ENCODE measurements at regions not wholly inside any gene's neighbourhood (a gene's known extent, or its start where the extent isn't known, plus 50 kb on each side); places are given as distances from the start of the nearest gene placed in this dataset.
A peak's percentile ranks its signal among the peaks of the same experiment; 100 is the strongest.
"Not testable (repeated sequence)": the region's sequence is repeated elsewhere in the genome, so short reads cannot be mapped to it uniquely, and the experiment has no call there.

- TF ChIP-seq CTCF (conservative IDR thresholded peaks at IDR 0.05; ENCODE audit: control insufficient read depth, insufficient read depth, low read depth, low read length): no peak
- DNase-seq (ENCODE audit: low read depth): no peak
- no peak overlapping the region for H3K4me3 ChIP-seq (ENCODE audit: control insufficient read depth, low read depth, low read length)
Measured at GRCh38 chr15:69562564-69562963, 109.9 kb downstream of the RPLP1 start.

GRCh38 chr15:69565066-69565655, 112.5 kb downstream of the RPLP1 start:
- no peak for DNase-seq (ENCODE audit: low read depth)
- H3K4me3 ChIP-seq (ENCODE audit: control insufficient read depth, low read depth, low read length): no peak overlapping the region
- TF ChIP-seq CTCF (conservative IDR thresholded peaks at IDR 0.05; ENCODE audit: control insufficient read depth, insufficient read depth, low read depth, low read length): no peak

GRCh38 chr15:69567238-69567760, 114.7 kb downstream of the RPLP1 start:
- not testable (repeated sequence) for DNase-seq (ENCODE audit: low read depth); H3K4me3 ChIP-seq (ENCODE audit: control insufficient read depth, low read depth, low read length)

- H3K4me3 ChIP-seq (ENCODE audit: control insufficient read depth, low read depth, low read length): no peak overlapping the region
- DNase-seq (ENCODE audit: low read depth): peak; percentile 68
- TF ChIP-seq CTCF (conservative IDR thresholded peaks at IDR 0.05; ENCODE audit: control insufficient read depth, insufficient read depth, low read depth, low read length): no peak
Measured at GRCh38 chr15:69568173-69569009, 115.8 kb downstream of the RPLP1 start.

GRCh38 chr15:69570454-69570853, 117.8 kb downstream of the RPLP1 start:
- no peak for DNase-seq (ENCODE audit: low read depth)
- no peak for TF ChIP-seq CTCF (conservative IDR thresholded peaks at IDR 0.05; ENCODE audit: control insufficient read depth, insufficient read depth, low read depth, low read length)

GRCh38 chr15:69570997-69571396, 118.4 kb downstream of the RPLP1 start:
- TF ChIP-seq CTCF (conservative IDR thresholded peaks at IDR 0.05; ENCODE audit: control insufficient read depth, insufficient read depth, low read depth, low read length): no peak
- no peak for DNase-seq (ENCODE audit: low read depth)
- no peak overlapping the region for H3K4me3 ChIP-seq (ENCODE audit: control insufficient read depth, low read depth, low read length)

More at GRCh38 chr15:69570454-69570853, 117.8 kb downstream of the RPLP1 start:
- H3K4me3 ChIP-seq (ENCODE audit: control insufficient read depth, low read depth, low read length): no peak overlapping the region

GRCh38 chr15:69573278-69573677, 120.7 kb downstream of the RPLP1 start:
- not testable (repeated sequence) for H3K4me3 ChIP-seq (ENCODE audit: control insufficient read depth, low read depth, low read length); DNase-seq (ENCODE audit: low read depth)

Data from fibroblast of mammary gland (primary cell).